ENCODE measurements at regions not wholly inside any gene's neighbourhood (a gene's known extent, or its start where the extent isn't known, plus 50 kb on each side); places are given as distances from the start of the nearest gene placed in this dataset.

- no peak for TF ChIP-seq MAX (IDR thresholded peaks at IDR 0.05; ENCODE audit: insufficient read depth, insufficient read length)
- TF ChIP-seq CTCF (IDR thresholded peaks at IDR 0.05; ENCODE audit: extremely low read depth in 1 of 2, insufficient read depth in 1 of 2, low read depth in 1 of 2, low read length in 2 of 2), result no peak
- no peak for TF ChIP-seq POLR2AphosphoS5 (IDR thresholded peaks at IDR 0.05; ENCODE audit: insufficient read depth, low read depth, low read length)
- no peak for TF ChIP-seq MYC (IDR thresholded peaks at IDR 0.05; ENCODE audit: low read depth, low read length)
- no peak for TF ChIP-seq JUN (IDR thresholded peaks at IDR 0.05; ENCODE audit: borderline replicate concordance, insufficient read depth, insufficient read length, low read depth)
- no peak for TF ChIP-seq EZH2 (IDR thresholded peaks at IDR 0.05; ENCODE audit: borderline replicate concordance, low read depth, low read length, severe bottlenecking)
- TF ChIP-seq FOS (IDR thresholded peaks at IDR 0.05; ENCODE audit: borderline replicate concordance, insufficient read depth, low read length), result no peak
- no peak for TF ChIP-seq GATA2 (IDR thresholded peaks at IDR 0.05; ENCODE audit: insufficient read depth, insufficient read length, low read depth, low read length)
- TF ChIP-seq POLR2A (IDR thresholded peaks at IDR 0.05; ENCODE audit: low read depth, low read length), result no peak
These were observed 368.5 kb downstream of the MAFB start for GRCh38 chr20:40320517-40321011.
